ENCODE measurements at regions not wholly inside any gene's neighbourhood (a gene's known extent, or its start where the extent isn't known, plus 50 kb on each side); places are given as distances from the start of the nearest gene placed in this dataset.

- H3K4me3 ChIP-seq (ENCODE audit: low read length): no peak overlapping the region
- no peaks in the 10 kb centered on the region for H3K9me3 ChIP-seq (replicated peaks; ENCODE audit: control insufficient read depth, low read depth, low read length)
- DNase-seq: no peak
- H3K27me3 ChIP-seq (ENCODE audit: control insufficient read depth, insufficient read depth, low read length): no peaks in the 10 kb centered on the region
- no CpG with 5 or more reads among the region's 1 CpG for WGBS (ENCODE audit: insufficient coverage)
- no peak overlapping the region for H3K27ac ChIP-seq (ENCODE audit: low read length)
- H3K36me3 ChIP-seq (ENCODE audit: control insufficient read depth, insufficient read depth, low read length): no peaks in the 10 kb centered on the region
- H3K4me1 ChIP-seq (ENCODE audit: control insufficient read depth, insufficient read depth, low read length): no peaks in the 10 kb centered on the region
These were observed 51.5 kb upstream of the ANTXR2 start for GRCh38 chr4:80124246-80125211.
